A549 (cell line): ENCODE measurements at regions not wholly inside any gene's neighbourhood (a gene's known extent, or its start where the extent isn't known, plus 50 kb on each side); places are given as distances from the start of the nearest gene placed in this dataset.

Source experiments
- ATAC-seq, 2 experiments: fragments of 200-7000 bp in 1 of 2; fragments of >200 bp in 1 of 2; cut with Nextera tagmentation in 1 of 2; cut with Tn5 transposase in 1 of 2; 3 replicates each; pipeline versions ENCODE4 v1.8.0 to v1.9.1; 2018 to 2020; ENCODE audit warnings: mild to moderate bottlenecking in 1 of 2, moderate library complexity in 1 of 2
- CTCF ChIA-PET: fragments of 300-600 bp; sonication (Branson Sonifier 250); formaldehyde crosslinking; extraction: SDS; loops from one replicate; lab custom pipeline; 2021; ENCODE audit warnings: antibody characterized with exemption, inconsistent platforms; lab: Yijun Ruan, JAX
- POLR2A ChIA-PET: fragments of 350-600 bp; formaldehyde crosslinking; extraction: SDS; loops from one replicate; lab custom pipeline; 2021; ENCODE audit warnings: antibody characterized with exemption, inconsistent platforms; lab: Yijun Ruan, JAX
- DNase-seq, 2 experiments: peaks; one replicate each; pipeline versions ENCODE4 v3.0.0 to v3.0.0-alpha.2; 2011 to 2016; ENCODE audit warnings: low read depth in 1 of 2, low spot score in 1 of 2
- FAIRE-seq: peaks from 2 replicates; lab custom pipeline; 2011; peaks lifted over from hg19 to GRCh38; lab: Jason Lieb, UNC
- H3K27ac ChIP-seq, 2 experiments: fragments of >200 bp; sonication (Bioruptor Twin); formaldehyde crosslinking; 3 replicates each; pipeline ENCODE4 v1.5.1; 2016 to 2017
- H3K4me1 ChIP-seq: fragments of >200 bp; sonication (Bioruptor Twin); formaldehyde crosslinking; 3 replicates; pipeline ENCODE4 v1.6.1; 2016
- H3K4me2 ChIP-seq: fragments of >200 bp; sonication (Bioruptor Twin); formaldehyde crosslinking; 3 replicates; pipeline ENCODE4 v1.6.1; 2016
- H3K4me3 ChIP-seq: fragments of >200 bp; sonication (Bioruptor Twin); formaldehyde crosslinking; 3 replicates; pipeline ENCODE4 v1.5.1; 2016
- H3K9me3 ChIP-seq: fragments of >200 bp; sonication (Bioruptor Twin); formaldehyde crosslinking; 3 replicates; pipeline ENCODE4 v1.6.1; 2016
- CBX8 ChIP-seq: fragments of 200-600 bp; sonication (generic); IDR thresholded peaks from 2 replicates; pipeline ENCODE4 v1.6.1; 2016
- CHD4 ChIP-seq: fragments of 200-600 bp; sonication (generic); IDR thresholded peaks from 2 replicates; pipeline ENCODE4 v1.6.1; 2016; ENCODE audit warnings: antibody characterized with exemption, mild to moderate bottlenecking, borderline replicate concordance
- E2F6 ChIP-seq: IDR thresholded peaks from 2 replicates; pipeline ENCODE4 v1.6.1; 2012; ENCODE audit warnings: low read depth, borderline replicate concordance
- EHF ChIP-seq: fragments of 250-450 bp; sonication (Bioruptor Pico); IDR thresholded peaks from 2 replicates; pipeline ENCODE4 v1.5.0; 2020; ENCODE audit warnings: mild to moderate bottlenecking
- EHMT2 ChIP-seq: fragments of 200-600 bp; sonication (generic); IDR thresholded peaks from 2 replicates; pipeline ENCODE4 v1.6.1; 2016; ENCODE audit warnings: antibody characterized with exemption, low read depth, mild to moderate bottlenecking, moderate library complexity
- FOSB ChIP-seq: fragments of 250-450 bp; sonication (Bioruptor Pico); IDR thresholded peaks from 2 replicates; pipeline ENCODE4 v1.5.0; 2020; ENCODE audit warnings: mild to moderate bottlenecking, moderate library complexity
- FOXS1 ChIP-seq: fragments of 250-450 bp; sonication (Bioruptor Pico); IDR thresholded peaks from 2 replicates; pipeline ENCODE4 v1.5.0; 2020; ENCODE audit warnings: mild to moderate bottlenecking, moderate library complexity
- GATA3 ChIP-seq: IDR thresholded peaks from 2 replicates; pipeline ENCODE4 v1.6.1; 2012; ENCODE audit warnings: borderline replicate concordance
- HMGXB4 ChIP-seq: fragments of 250-450 bp; sonication (Bioruptor Pico); IDR thresholded peaks from 2 replicates; pipeline ENCODE4 v1.5.0; 2021; ENCODE audit warnings: mild to moderate bottlenecking, moderate library complexity, borderline replicate concordance
- HOXB5 ChIP-seq: fragments of 250-450 bp; sonication (Bioruptor Pico); IDR thresholded peaks from 2 replicates; pipeline ENCODE4 v1.5.0; 2020; ENCODE audit warnings: mild to moderate bottlenecking, moderate library complexity
- JUNB ChIP-seq: fragments of >200 bp; sonication (Bioruptor Twin); formaldehyde crosslinking; IDR thresholded peaks from 2 replicates; pipeline ENCODE4 v1.6.1; 2016
- KDM5A ChIP-seq: fragments of 200-600 bp; sonication (generic); IDR thresholded peaks from 2 replicates; pipeline ENCODE4 v1.6.1; 2016; ENCODE audit warnings: antibody characterized with exemption, mild to moderate bottlenecking
- PHF8 ChIP-seq: fragments of 200-600 bp; sonication (generic); IDR thresholded peaks from 2 replicates; pipeline ENCODE4 v1.6.1; 2016; ENCODE audit warnings: low read depth, mild to moderate bottlenecking, antibody characterized with exemption, moderate library complexity, borderline replicate concordance
- WGBS: methylation state at CpG from one replicate; pipeline ENCODE4 v1.1.6; 2017; ENCODE audit errors: missing lambda C conversion rate; 5-methylcytosine and 5-hydroxymethylcytosine counted together
- TF ChIP-seq, protein P1 (sequence below): IDR thresholded peaks from 2 replicates; pipeline ENCODE4 v1.6.1; 2012
- TF ChIP-seq, protein P2 (sequence below): fragments of 200-600 bp; sonication (generic); IDR thresholded peaks from 2 replicates; pipeline ENCODE4 v1.6.1; 2016; ENCODE audit warnings: antibody characterized with exemption, mild to moderate bottlenecking, moderate library complexity
- TF ChIP-seq, protein P3 (sequence below): fragments of >200 bp; sonication (Bioruptor Twin); formaldehyde crosslinking; IDR thresholded peaks from 3 replicates; pipeline ENCODE4 v1.6.1; 2016

- Histone ChIP-seq H3K9me3 (0 out of 3 replicates have a peak, but pooled peaks cover 3% of the 10 kb centered on the region), H3K4me1 (no peaks in the 10 kb centered on the region), H3K4me3 (no peak overlapping the region), H3K27ac (no peak overlapping the region; a peak in 1 of 6 replicates), H3K4me2 (no peak overlapping the region)
- TF ChIP-seq KDM5A (no peak), HMGXB4 (CRISPR knock-in tag) (no peak), EHMT2 (no peak), HOXB5 (CRISPR knock-in tag) (no peak), E2F6 (no peak), JUNB (no peak), GATA3 (no peak)
- TF ChIP-seq, protein P1, sequence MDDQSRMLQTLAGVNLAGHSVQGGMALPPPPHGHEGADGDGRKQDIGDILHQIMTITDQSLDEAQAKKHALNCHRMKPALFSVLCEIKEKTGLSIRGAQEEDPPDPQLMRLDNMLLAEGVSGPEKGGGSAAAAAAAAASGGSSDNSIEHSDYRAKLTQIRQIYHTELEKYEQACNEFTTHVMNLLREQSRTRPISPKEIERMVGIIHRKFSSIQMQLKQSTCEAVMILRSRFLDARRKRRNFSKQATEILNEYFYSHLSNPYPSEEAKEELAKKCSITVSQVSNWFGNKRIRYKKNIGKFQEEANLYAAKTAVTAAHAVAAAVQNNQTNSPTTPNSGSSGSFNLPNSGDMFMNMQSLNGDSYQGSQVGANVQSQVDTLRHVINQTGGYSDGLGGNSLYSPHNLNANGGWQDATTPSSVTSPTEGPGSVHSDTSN = no peak
- TF ChIP-seq, protein P2, sequence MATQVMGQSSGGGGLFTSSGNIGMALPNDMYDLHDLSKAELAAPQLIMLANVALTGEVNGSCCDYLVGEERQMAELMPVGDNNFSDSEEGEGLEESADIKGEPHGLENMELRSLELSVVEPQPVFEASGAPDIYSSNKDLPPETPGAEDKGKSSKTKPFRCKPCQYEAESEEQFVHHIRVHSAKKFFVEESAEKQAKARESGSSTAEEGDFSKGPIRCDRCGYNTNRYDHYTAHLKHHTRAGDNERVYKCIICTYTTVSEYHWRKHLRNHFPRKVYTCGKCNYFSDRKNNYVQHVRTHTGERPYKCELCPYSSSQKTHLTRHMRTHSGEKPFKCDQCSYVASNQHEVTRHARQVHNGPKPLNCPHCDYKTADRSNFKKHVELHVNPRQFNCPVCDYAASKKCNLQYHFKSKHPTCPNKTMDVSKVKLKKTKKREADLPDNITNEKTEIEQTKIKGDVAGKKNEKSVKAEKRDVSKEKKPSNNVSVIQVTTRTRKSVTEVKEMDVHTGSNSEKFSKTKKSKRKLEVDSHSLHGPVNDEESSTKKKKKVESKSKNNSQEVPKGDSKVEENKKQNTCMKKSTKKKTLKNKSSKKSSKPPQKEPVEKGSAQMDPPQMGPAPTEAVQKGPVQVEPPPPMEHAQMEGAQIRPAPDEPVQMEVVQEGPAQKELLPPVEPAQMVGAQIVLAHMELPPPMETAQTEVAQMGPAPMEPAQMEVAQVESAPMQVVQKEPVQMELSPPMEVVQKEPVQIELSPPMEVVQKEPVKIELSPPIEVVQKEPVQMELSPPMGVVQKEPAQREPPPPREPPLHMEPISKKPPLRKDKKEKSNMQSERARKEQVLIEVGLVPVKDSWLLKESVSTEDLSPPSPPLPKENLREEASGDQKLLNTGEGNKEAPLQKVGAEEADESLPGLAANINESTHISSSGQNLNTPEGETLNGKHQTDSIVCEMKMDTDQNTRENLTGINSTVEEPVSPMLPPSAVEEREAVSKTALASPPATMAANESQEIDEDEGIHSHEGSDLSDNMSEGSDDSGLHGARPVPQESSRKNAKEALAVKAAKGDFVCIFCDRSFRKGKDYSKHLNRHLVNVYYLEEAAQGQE = no peak
- no peak for DNase-seq
- FAIRE-seq = no peak
- ChIA-PET CTCF (interaction anchor here (0.7 kb wide), 1 partner anchor 83 kb away, joined by 3 read pairs; no protein-coding TSS in a partner anchor), POLR2A (no interaction called here)
- 72% methylated on average over 10 of the region's 10 CpGs for WGBS
- ATAC-seq = no peak
Observed at GRCh38 chr9:108142504-108143201, 653.1 kb upstream of the KLF4 start.

DNA sequence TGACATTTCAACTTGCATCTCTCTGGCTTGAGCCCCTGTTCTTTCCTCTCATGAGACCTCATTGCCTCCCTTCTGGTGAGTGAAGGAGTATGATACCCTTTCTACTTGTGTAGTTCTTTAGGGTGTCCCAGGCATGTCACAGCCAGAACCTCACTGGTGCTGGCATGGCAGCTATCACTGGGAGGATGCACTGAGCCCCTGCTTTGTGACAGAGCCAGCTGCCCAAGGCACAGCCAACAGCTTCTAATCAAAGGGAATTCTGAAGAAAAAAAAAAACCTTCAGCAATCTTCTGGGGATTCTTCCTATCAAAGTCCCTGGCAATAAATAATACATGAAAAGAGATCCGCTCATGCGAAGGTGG is 652.6 kb upstream of the KLF4 start:
- ChIA-PET POLR2A (no interaction called here), CTCF (interaction anchor here (0.6 kb wide), 1 partner anchor 65 kb away, joined by 3 read pairs; no protein-coding TSS in a partner anchor)
- Histone ChIP-seq H3K4me1 (no peaks in the 10 kb centered on the region), H3K4me3 (no peak overlapping the region), H3K4me2 (no peak overlapping the region), H3K27ac (no peak overlapping the region; a peak in 1 of 6 replicates), H3K9me3 (0 out of 3 replicates have a peak, but pooled peaks cover 3% of the 10 kb centered on the region)
- no peak for ATAC-seq
- FAIRE-seq = no peak
- WGBS = 95% methylated on average over 2 of the region's 2 CpGs
- no peak for DNase-seq
- TF ChIP-seq EHF (no peak), CHD4 (no peak), FOSB (CRISPR knock-in tag) (no peak), GATA3 (no peak), CBX8 (no peak), FOXS1 (no peak), PHF8 (no peak)
- TF ChIP-seq, protein P3, sequence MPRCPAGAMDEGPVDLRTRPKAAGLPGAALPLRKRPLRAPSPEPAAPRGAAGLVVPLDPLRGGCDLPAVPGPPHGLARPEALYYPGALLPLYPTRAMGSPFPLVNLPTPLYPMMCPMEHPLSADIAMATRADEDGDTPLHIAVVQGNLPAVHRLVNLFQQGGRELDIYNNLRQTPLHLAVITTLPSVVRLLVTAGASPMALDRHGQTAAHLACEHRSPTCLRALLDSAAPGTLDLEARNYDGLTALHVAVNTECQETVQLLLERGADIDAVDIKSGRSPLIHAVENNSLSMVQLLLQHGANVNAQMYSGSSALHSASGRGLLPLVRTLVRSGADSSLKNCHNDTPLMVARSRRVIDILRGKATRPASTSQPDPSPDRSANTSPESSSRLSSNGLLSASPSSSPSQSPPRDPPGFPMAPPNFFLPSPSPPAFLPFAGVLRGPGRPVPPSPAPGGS = no peak
- TF ChIP-seq, protein P1 = no peak
